CD14-positive monocyte (primary cell): ENCODE measurements at regions not wholly inside any gene's neighbourhood (a gene's known extent, or its start where the extent isn't known, plus 50 kb on each side); places are given as distances from the start of the nearest gene placed in this dataset.
A peak's percentile ranks its signal among the peaks of the same experiment; 100 is the strongest.

Experiments used
- DNase-seq, 3 donors: peaks; one replicate each; pipeline ENCODE4 v3.0.0-alpha.2; 2011 to 2022
- H2AFZ ChIP-seq: 2 replicates; pipeline ENCODE4 v1.6.0; 2012; ENCODE audit warnings: mild to moderate bottlenecking, low read depth, low read length, inconsistent platforms; ENCODE audit not compliant: insufficient read depth, poor library complexity, severe bottlenecking
- H3K27ac ChIP-seq, 2 donors: 1 replicate in 1 of 2; 2 replicates in 1 of 2; pipeline ENCODE4 v1.5.1; 2012 to 2013; ENCODE audit warnings: low read length in 2 of 2, control low read depth in 1 of 2, inconsistent platforms in 1 of 2, low read depth in 1 of 2, mild to moderate bottlenecking in 1 of 2
- H3K27me3 ChIP-seq, 2 donors: one replicate each; pipeline versions ENCODE4 v1.6.0 to v1.6.1; 2011 to 2013; ENCODE audit warnings: low read length in 2 of 2; ENCODE audit not compliant: control insufficient read depth in 2 of 2, insufficient read depth in 2 of 2
- H3K36me3 ChIP-seq, 2 donors: replicated peaks in 1 of 2; 1 replicate in 1 of 2; 2 replicates in 1 of 2; pipeline versions ENCODE4 v1.5.1 to v1.6.1; 2012 to 2013; ENCODE audit warnings: low read length in 2 of 2, control low read depth in 1 of 2, inconsistent platforms in 1 of 2, mild to moderate bottlenecking in 1 of 2; ENCODE audit not compliant: insufficient read depth in 2 of 2, control insufficient read depth in 1 of 2
- H3K4me1 ChIP-seq, 2 donors: 1 replicate in 1 of 2; 2 replicates in 1 of 2; pipeline versions ENCODE4 v1.5.1 to v1.6.1; 2012 to 2013; ENCODE audit warnings: low read length in 2 of 2, control low read depth in 1 of 2, inconsistent platforms in 1 of 2, mild to moderate bottlenecking in 1 of 2, moderate library complexity in 1 of 2; ENCODE audit not compliant: insufficient read depth in 2 of 2, control insufficient read depth in 1 of 2
- H3K4me2 ChIP-seq: replicated peaks from 2 replicates; pipeline ENCODE3; 2012; ENCODE audit warnings: low read length, moderate library complexity, mild to moderate bottlenecking; ENCODE audit not compliant: poor library complexity, severe bottlenecking; ENCODE audit errors: extremely low read depth
- H3K4me3 ChIP-seq, 3 experiments: fragments of 200-600 bp in 1 of 3; sonication (generic) in 1 of 3; replicated peaks in 1 of 3; 1 replicate in 2 of 3; 2 replicates in 1 of 3; pipeline ENCODE4 v1.5.1; 2011 to 2013; ENCODE audit warnings: low read length in 3 of 3, mild to moderate bottlenecking in 3 of 3, control low read depth in 2 of 3, low read depth in 2 of 3, inconsistent platforms in 1 of 3, moderate library complexity in 1 of 3
- H3K79me2 ChIP-seq: 2 replicates; pipeline ENCODE4 v1.6.0; 2012; ENCODE audit warnings: mild to moderate bottlenecking, control low read depth, inconsistent platforms, low read length, moderate library complexity; ENCODE audit not compliant: insufficient read depth
- H3K9ac ChIP-seq: 2 replicates; pipeline ENCODE4 v1.6.0; 2017; ENCODE audit warnings: low read length, mild to moderate bottlenecking; ENCODE audit not compliant: insufficient read depth, poor library complexity, severe bottlenecking
- H3K9me3 ChIP-seq, 2 donors: replicated peaks in 1 of 2; 1 replicate in 1 of 2; 2 replicates in 1 of 2; pipeline versions ENCODE4 v1.5.1 to v1.6.1; 2012 to 2013; ENCODE audit warnings: low read length in 2 of 2, control low read depth in 1 of 2; ENCODE audit not compliant: control insufficient read depth in 1 of 2, insufficient read depth in 1 of 2
- H4K20me1 ChIP-seq: 2 replicates; pipeline ENCODE4 v1.6.0; 2012; ENCODE audit warnings: mild to moderate bottlenecking, low read length, control low read depth, moderate library complexity; ENCODE audit not compliant: insufficient read depth
- H3K27ac Mint-ChIP-seq, 7 donors: one replicate each; pipeline ENCODE4 v1.8.0; 2020; ENCODE audit warnings: mild to moderate bottlenecking in 7 of 7, mixed read lengths in 7 of 7, moderate library complexity in 6 of 7, inconsistent platforms in 2 of 7
- H3K27me3 Mint-ChIP-seq, 3 donors: one replicate each; pipeline ENCODE4 v1.8.0; 2021 to 2022; ENCODE audit warnings: low read depth in 3 of 3, mild to moderate bottlenecking in 3 of 3, mixed read lengths in 3 of 3, moderate library complexity in 3 of 3, inconsistent platforms in 1 of 3
- H3K36me3 Mint-ChIP-seq, 2 donors: one replicate each; pipeline ENCODE4 v1.8.0; 2020; ENCODE audit warnings: mixed read lengths in 2 of 2, inconsistent platforms in 1 of 2, mild to moderate bottlenecking in 1 of 2
- H3K4me1 Mint-ChIP-seq: one replicate; pipeline ENCODE4 v1.8.0; 2020; ENCODE audit warnings: mild to moderate bottlenecking, mixed read lengths
- H3K4me3 Mint-ChIP-seq, 2 donors: one replicate each; pipeline ENCODE4 v1.8.0; 2020; ENCODE audit warnings: mild to moderate bottlenecking in 2 of 2, mixed read lengths in 2 of 2, moderate library complexity in 1 of 2
- H3K9me3 Mint-ChIP-seq, 7 donors: one replicate each; pipeline ENCODE4 v1.8.0; 2020 to 2022; ENCODE audit warnings: mixed read lengths in 7 of 7, mild to moderate bottlenecking in 6 of 7, moderate library complexity in 6 of 7, inconsistent platforms in 2 of 7
- WGBS: methylation state at CpG from one replicate; pipeline ENCODE4 v1.1.5; 2013; ENCODE audit warnings: missing lambda C conversion rate; ENCODE audit not compliant: insufficient coverage; 5-methylcytosine and 5-hydroxymethylcytosine counted together
- intact Hi-C, 2 donors: fragments of 100-400 bp; cut with micrococcal nuclease; formaldehyde crosslinking; loops; one replicate each; pipeline versions ENCODE4 v1.15.0 to v1.15.1; 2023
- TF ChIP-seq, protein P1 (sequence below): fragments of 200-600 bp; IDR thresholded peaks from one replicate; pipeline ENCODE4 v1.8.0; 2022; ENCODE audit warnings: antibody characterized with exemption, mild to moderate bottlenecking

DNA sequence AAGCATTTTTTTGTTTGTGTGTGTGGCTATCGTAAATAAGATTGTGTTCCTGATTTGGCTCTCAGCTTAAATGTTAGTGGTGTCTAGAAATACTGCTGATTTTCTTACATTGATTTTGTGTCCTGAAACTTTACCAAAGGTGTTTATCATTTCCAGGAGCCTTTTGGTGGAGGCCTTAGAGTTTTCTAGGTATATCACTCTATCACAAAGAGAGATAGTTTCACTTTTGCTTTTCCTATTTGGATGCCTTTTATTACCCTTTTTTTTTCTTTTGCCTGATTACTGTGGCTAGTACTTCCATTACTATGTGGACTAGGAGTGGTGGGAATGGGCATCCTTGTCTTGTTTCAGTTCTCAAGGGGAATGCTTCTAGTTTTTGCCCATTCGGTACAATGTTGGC, 109.6 kb downstream of the S1PR1 start:
- Mint-ChIP-seq H3K4me1 (no peaks in the 10 kb centered on the region), H3K36me3 (no peaks in the 10 kb centered on the region), H3K4me3 (no peak overlapping the region), H3K9me3 (peaks cover 3 to 10% (median 5%) of the 10 kb centered on the region in 7 donors), H3K27ac (no peak overlapping the region), H3K27me3 (peaks cover 0 to 2% (median 0%) of the 10 kb centered on the region in 3 donors)
- Histone ChIP-seq H3K9me3 (peaks cover 0 to 6% of the 10 kb centered on the region in 2 donors), H3K36me3 (no peaks in the 10 kb centered on the region), H2AFZ (no peak overlapping the region), H3K4me3 (no peak overlapping the region), H3K27ac (no peak overlapping the region), H4K20me1 (no peaks in the 10 kb centered on the region), H3K27me3 (no peaks in the 10 kb centered on the region), H3K4me2 (no peak overlapping the region), H3K4me1 (no peaks in the 10 kb centered on the region), H3K9ac (no peak overlapping the region), H3K79me2 (no peaks in the 10 kb centered on the region)
- no CpG with 5 or more reads among the region's 2 CpGs for WGBS
- TF ChIP-seq, protein P1, sequence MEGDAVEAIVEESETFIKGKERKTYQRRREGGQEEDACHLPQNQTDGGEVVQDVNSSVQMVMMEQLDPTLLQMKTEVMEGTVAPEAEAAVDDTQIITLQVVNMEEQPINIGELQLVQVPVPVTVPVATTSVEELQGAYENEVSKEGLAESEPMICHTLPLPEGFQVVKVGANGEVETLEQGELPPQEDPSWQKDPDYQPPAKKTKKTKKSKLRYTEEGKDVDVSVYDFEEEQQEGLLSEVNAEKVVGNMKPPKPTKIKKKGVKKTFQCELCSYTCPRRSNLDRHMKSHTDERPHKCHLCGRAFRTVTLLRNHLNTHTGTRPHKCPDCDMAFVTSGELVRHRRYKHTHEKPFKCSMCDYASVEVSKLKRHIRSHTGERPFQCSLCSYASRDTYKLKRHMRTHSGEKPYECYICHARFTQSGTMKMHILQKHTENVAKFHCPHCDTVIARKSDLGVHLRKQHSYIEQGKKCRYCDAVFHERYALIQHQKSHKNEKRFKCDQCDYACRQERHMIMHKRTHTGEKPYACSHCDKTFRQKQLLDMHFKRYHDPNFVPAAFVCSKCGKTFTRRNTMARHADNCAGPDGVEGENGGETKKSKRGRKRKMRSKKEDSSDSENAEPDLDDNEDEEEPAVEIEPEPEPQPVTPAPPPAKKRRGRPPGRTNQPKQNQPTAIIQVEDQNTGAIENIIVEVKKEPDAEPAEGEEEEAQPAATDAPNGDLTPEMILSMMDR: no peak
- DNase-seq: no peak
- intact Hi-C loops: no loop called here

DNA sequence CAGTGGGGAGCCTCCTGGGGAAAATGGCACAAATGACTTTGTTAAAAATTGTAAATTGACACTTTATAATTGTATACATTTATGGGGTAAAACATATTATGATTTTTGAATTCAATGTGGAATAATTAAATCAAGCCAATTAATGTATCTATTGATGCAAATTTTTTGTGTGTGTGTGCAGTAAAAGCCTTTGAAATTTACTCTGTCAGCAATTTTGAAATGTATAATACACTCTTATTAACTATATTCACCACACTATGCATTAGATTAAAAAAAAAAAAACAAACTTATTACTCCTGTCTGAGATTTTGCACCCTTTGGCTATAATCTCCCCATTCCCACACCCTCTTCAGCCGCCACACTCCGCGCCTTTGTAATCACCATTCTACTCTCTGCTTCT, 119.2 kb downstream of the S1PR1 start:
- Mint-ChIP-seq H3K27ac (peak overlapping the region in 1 of 7 donors; percentile 37), H3K4me3 (no peak overlapping the region), H3K4me1 (peaks cover 2% of the 10 kb centered on the region), H3K27me3 (peaks cover 0 to 2% (median 0%) of the 10 kb centered on the region in 3 donors), H3K36me3 (no peaks in the 10 kb centered on the region), H3K9me3 (no peaks in the 10 kb centered on the region)
- intact Hi-C loops: loop anchor here (2.0 to 5.0 kb wide), 2 partner anchors 47 to 434 kb away; no protein-coding TSS in a partner anchor
- Histone ChIP-seq H3K4me2 (no peak overlapping the region), H3K4me1 (no peaks in the 10 kb centered on the region), H2AFZ (no peak overlapping the region), H3K27me3 (no peaks in the 10 kb centered on the region), H3K9ac (no peak overlapping the region), H4K20me1 (no peaks in the 10 kb centered on the region), H3K4me3 (no peak overlapping the region), H3K36me3 (no peaks in the 10 kb centered on the region), H3K79me2 (no peaks in the 10 kb centered on the region), H3K27ac (no peak overlapping the region), H3K9me3 (no peaks in the 10 kb centered on the region)
- no CpG with 5 or more reads among the region's 3 CpGs for WGBS
- TF ChIP-seq, protein P1: no peak
- no peak for DNase-seq
